HUES6 (cell line): ENCODE measurements at regions not wholly inside any gene's neighbourhood (a gene's known extent, or its start where the extent isn't known, plus 50 kb on each side); places are given as distances from the start of the nearest gene placed in this dataset.

Source experiments
- H3K27ac ChIP-seq: 2 replicates; pipeline ENCODE4 v1.7.0; 2013; ENCODE audit warnings: low read depth, mild to moderate bottlenecking, low read length, inconsistent platforms
- H3K27me3 ChIP-seq: 2 replicates; pipeline ENCODE4 v1.6.1; 2013; ENCODE audit warnings: low read length; ENCODE audit not compliant: control insufficient read depth, insufficient read depth
- H3K36me3 ChIP-seq: 2 replicates; pipeline ENCODE4 v1.6.1; 2013; ENCODE audit warnings: low read length; ENCODE audit not compliant: control insufficient read depth, insufficient read depth
- H3K4me1 ChIP-seq: 2 replicates; pipeline ENCODE4 v1.6.1; 2013; ENCODE audit warnings: low read length; ENCODE audit not compliant: control insufficient read depth, insufficient read depth
- H3K4me3 ChIP-seq: 2 replicates; pipeline ENCODE4 v1.5.1; 2013; ENCODE audit warnings: low read depth, low read length
- H3K9ac ChIP-seq: one replicate; pipeline ENCODE4 v1.6.1; 2013; ENCODE audit warnings: mild to moderate bottlenecking, low read length
- H3K9me3 ChIP-seq: 2 replicates; pipeline ENCODE4 v1.6.1; 2013; ENCODE audit warnings: low read depth, low read length; ENCODE audit not compliant: control insufficient read depth, insufficient read depth

- peaks cover 13% of the 10 kb centered on the region for H3K36me3 ChIP-seq
- H3K9ac ChIP-seq: peak overlapping the region; percentile 36
- H3K27ac ChIP-seq: peak overlapping the region; percentile 48
- no peaks in the 10 kb centered on the region for H3K9me3 ChIP-seq
- peaks cover 74% of the 10 kb centered on the region for H3K4me1 ChIP-seq
- H3K4me3 ChIP-seq: peak overlapping the region; percentile 77
- H3K27me3 ChIP-seq: no peaks in the 10 kb centered on the region; the same call in 1 of the 2 replicates
Measured at GRCh38 chrX:13936521-13937225, 93.0 kb downstream of the GEMIN8 start.

DNA sequence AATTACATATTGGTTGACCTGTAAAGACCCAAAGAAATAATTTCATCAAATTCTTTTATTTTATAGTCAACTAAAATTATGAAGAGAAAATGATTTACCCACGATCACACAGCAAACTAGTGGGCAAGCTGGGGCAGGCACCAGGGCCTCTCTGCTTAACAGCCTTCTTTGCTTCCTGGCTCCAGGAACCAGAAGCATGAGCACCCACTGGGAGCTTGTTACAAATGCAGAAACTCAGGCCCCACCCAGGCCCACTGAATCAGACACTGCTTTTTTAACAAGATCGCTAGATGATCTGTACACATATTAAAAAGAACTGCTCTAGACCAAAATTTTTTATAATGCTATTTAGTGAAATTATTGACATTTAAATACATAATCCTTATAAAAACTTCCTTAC, 95.0 kb downstream of the GEMIN8 start:
- no peaks in the 10 kb centered on the region; the same call in 1 of the 2 replicates for H3K27me3 ChIP-seq
- H3K9ac ChIP-seq: no peak overlapping the region
- H3K4me1 ChIP-seq: peaks cover 56% of the 10 kb centered on the region
- H3K27ac ChIP-seq: peak overlapping the region; percentile 55
- H3K4me3 ChIP-seq: no peak overlapping the region
- peaks cover 13% of the 10 kb centered on the region for H3K36me3 ChIP-seq
- H3K9me3 ChIP-seq: no peaks in the 10 kb centered on the region

DNA sequence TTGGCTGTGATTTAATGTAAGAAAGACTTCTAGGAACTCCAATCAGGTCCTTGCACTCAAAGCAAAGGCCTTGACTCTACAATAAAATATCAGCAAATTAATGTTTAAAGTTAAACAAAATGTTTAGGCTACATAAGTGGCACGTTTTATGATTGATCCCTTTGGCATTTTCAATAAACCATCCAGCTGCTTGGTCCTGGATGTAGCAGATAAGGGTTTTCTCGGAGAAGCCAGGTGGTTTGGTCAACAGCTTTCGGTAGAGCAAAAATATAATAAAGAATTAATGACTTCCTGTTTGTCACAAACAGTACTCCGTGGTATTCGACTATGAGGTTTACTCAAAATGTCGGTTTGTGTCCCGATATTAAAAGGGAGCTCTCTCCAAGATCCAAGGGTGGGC, 95.8 kb downstream of the GEMIN8 start:
- peak overlapping the region; percentile 55 for H3K27ac ChIP-seq
- H3K9me3 ChIP-seq: no peaks in the 10 kb centered on the region
- no peak overlapping the region for H3K9ac ChIP-seq
- no peak overlapping the region for H3K4me3 ChIP-seq
- H3K4me1 ChIP-seq: peaks cover 51% of the 10 kb centered on the region
- peaks cover 13% of the 10 kb centered on the region for H3K36me3 ChIP-seq
- H3K27me3 ChIP-seq: no peaks in the 10 kb centered on the region; the same call in 1 of the 2 replicates

GRCh38 chrX:13933352-13933751, 96.3 kb downstream of the GEMIN8 start:
- no peak overlapping the region for H3K27ac ChIP-seq
- H3K9ac ChIP-seq: no peak overlapping the region
- H3K36me3 ChIP-seq: peaks cover 13% of the 10 kb centered on the region
- peaks cover 55% of the 10 kb centered on the region for H3K4me1 ChIP-seq
- H3K9me3 ChIP-seq: no peaks in the 10 kb centered on the region
- no peaks in the 10 kb centered on the region; the same call in 1 of the 2 replicates for H3K27me3 ChIP-seq
- H3K4me3 ChIP-seq: no peak overlapping the region

- no peak overlapping the region for H3K4me3 ChIP-seq
- no peaks in the 10 kb centered on the region for H3K9me3 ChIP-seq
- H3K36me3 ChIP-seq: peaks cover 13% of the 10 kb centered on the region
- no peak overlapping the region for H3K27ac ChIP-seq
- no peak overlapping the region for H3K9ac ChIP-seq
- no peaks in the 10 kb centered on the region; the same call in 1 of the 2 replicates for H3K27me3 ChIP-seq
- peaks cover 63% of the 10 kb centered on the region for H3K4me1 ChIP-seq
Measured at GRCh38 chrX:13932416-13932815, 97.3 kb downstream of the GEMIN8 start.

DNA sequence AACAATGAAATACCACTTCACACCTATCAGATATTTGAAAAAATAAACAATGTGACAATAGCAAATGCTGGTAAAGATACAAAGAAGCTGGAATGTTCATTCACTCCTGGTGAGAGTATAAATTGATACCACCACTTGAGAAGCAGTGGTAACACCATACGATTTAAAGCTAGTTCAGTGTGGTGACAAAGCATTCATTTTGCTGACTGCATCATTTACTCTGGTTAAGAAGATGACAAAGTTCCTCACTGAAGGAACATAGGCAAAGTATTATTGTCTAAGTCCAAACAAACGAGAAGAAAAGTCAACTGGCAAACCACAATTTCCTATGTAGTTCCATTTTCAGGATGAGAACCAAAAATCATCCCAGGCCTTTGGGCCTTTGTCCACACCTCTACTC, 102.5 kb downstream of the GEMIN8 start:
- Histone ChIP-seq H3K27ac (no peak overlapping the region; the same call in 1 of the 2 replicates), H3K4me3 (no peak overlapping the region), H3K4me1 (peaks cover 24% of the 10 kb centered on the region), H3K9me3 (no peaks in the 10 kb centered on the region), H3K9ac (no peak overlapping the region), H3K36me3 (peaks cover 3% of the 10 kb centered on the region; the same call in 1 of the 2 replicates), H3K27me3 (no peaks in the 10 kb centered on the region)

GRCh38 chrX:13923845-13924244, 105.8 kb downstream of the GEMIN8 start:
- Histone ChIP-seq H3K27me3 (no peaks in the 10 kb centered on the region), H3K4me1 (peaks cover 17% of the 10 kb centered on the region), H3K36me3 (peaks cover 8% of the 10 kb centered on the region; the same call in 1 of the 2 replicates), H3K27ac (no peak overlapping the region), H3K9me3 (no peaks in the 10 kb centered on the region), H3K9ac (no peak overlapping the region), H3K4me3 (no peak overlapping the region)

GRCh38 chrX:13923289-13923688, 106.4 kb upstream of the GPM6B start:
- Histone ChIP-seq H3K9ac (no peak overlapping the region), H3K27me3 (no peaks in the 10 kb centered on the region)

DNA sequence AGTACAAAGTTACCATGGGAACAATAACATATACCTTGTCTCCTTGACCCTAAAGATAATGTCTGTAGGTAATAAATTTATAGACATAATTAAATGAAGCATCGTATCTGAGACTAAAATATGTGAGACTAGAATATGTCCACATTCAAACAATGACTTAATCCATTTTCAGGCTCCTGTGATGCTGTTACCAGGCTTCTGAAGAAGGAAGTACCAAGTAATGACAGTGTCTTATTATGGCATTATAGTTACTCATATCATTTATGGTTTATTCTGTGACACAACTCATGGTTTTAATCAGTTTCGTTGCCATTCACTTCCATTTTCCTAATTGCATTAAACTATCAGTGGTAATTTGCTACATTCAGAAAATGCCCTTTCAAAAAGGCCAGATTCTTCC, 100.6 kb upstream of the GPM6B start:
- Histone ChIP-seq H3K4me1 (no peaks in the 10 kb centered on the region), H3K27ac (no peak overlapping the region), H3K4me3 (no peak overlapping the region), H3K36me3 (peaks cover 12% of the 10 kb centered on the region; the same call in 1 of the 2 replicates), H3K9me3 (no peaks in the 10 kb centered on the region; the same call in 1 of the 2 replicates), H3K27me3 (no peaks in the 10 kb centered on the region), H3K9ac (no peak overlapping the region)

More at GRCh38 chrX:13923289-13923688, 106.4 kb upstream of the GPM6B start:
- peaks cover 11% of the 10 kb centered on the region for H3K4me1 ChIP-seq
- H3K9me3 ChIP-seq: no peaks in the 10 kb centered on the region; the same call in 1 of the 2 replicates
- no peak overlapping the region for H3K27ac ChIP-seq
- no peak overlapping the region for H3K4me3 ChIP-seq
- H3K36me3 ChIP-seq: peaks cover 12% of the 10 kb centered on the region; the same call in 1 of the 2 replicates

GRCh38 chrX:13911586-13911985, 94.7 kb upstream of the GPM6B start:
- Histone ChIP-seq H3K27ac (peak overlapping the region; percentile 9; the same call in 1 of the 2 replicates), H3K27me3 (no peaks in the 10 kb centered on the region), H3K36me3 (no peaks in the 10 kb centered on the region), H3K9ac (no peak overlapping the region), H3K9me3 (no peaks in the 10 kb centered on the region), H3K4me1 (no peaks in the 10 kb centered on the region), H3K4me3 (no peak overlapping the region)

DNA sequence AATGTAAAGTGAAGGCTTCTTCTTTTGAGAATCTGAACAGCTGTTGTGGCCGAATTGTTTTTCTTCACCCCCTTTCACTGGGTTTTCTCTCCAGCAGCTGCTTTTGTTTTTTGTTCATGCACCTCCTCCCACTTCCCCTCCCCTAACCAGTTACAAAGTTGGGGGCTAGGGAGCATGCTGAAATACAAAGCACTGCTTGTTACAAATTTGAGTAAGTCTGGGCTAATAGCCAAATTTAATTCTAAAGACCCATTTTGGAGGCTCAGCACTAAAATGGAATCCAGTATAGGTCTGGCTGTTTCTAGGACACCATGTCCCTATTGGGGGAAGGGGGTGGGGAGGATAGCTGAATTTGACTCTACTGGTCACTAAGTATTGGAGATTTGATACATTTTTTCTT, 89.2 kb upstream of the GPM6B start:
- Histone ChIP-seq H3K27ac (no peak overlapping the region), H3K36me3 (0 out of 2 replicates have a peak, but pooled peaks cover 4% of the 10 kb centered on the region), H3K27me3 (no peaks in the 10 kb centered on the region), H3K9ac (no peak overlapping the region), H3K9me3 (no peaks in the 10 kb centered on the region), H3K4me1 (peaks cover 25% of the 10 kb centered on the region), H3K4me3 (no peak overlapping the region)
